PC-3 (cell line): ENCODE measurements at regions not wholly inside any gene's neighbourhood (a gene's known extent, or its start where the extent isn't known, plus 50 kb on each side); places are given as distances from the start of the nearest gene placed in this dataset.

ENCODE experiments used
- ATAC-seq: fragments of 200-7000 bp; cut with Tn5 transposase; 2 replicates; pipeline ENCODE4 v1.9.1; 2020; ENCODE audit warnings: mild to moderate bottlenecking, moderate library complexity
- BruUV-seq: library from RNA; stranded (reverse); fragments of 400-500 nt; replicated peaks from 2 replicates; lab custom pipeline; 2021; lab: Mats Ljungman, UMichigan
- CTCF ChIA-PET: fragments of 300-600 bp; sonication (Branson Sonifier 250); formaldehyde crosslinking; loops from one replicate; lab custom pipeline; 2022; ENCODE audit warnings: antibody characterized with exemption; lab: Charles Lee
- POLR2A ChIA-PET: fragments of 300-600 bp; sonication (Branson Sonifier 250); formaldehyde crosslinking; loops from one replicate; lab custom pipeline; 2022; ENCODE audit warnings: antibody characterized with exemption; ENCODE audit not compliant: unreplicated experiment; lab: Charles Lee
- DNase-seq: peaks from one replicate; pipeline ENCODE4 v3.0.0-alpha.2; 2015
- H2AFZ ChIP-seq: fragments of 300-600 bp; sonication (generic); 2 replicates; pipeline ENCODE4 v1.6.0; 2016; ENCODE audit warnings: antibody characterized with exemption, low read length
- H3F3A ChIP-seq: fragments of 300-600 bp; sonication (generic); one replicate; pipeline ENCODE4 v1.6.0; 2017; ENCODE audit warnings: antibody characterized with exemption, low read length, control low read depth, mild to moderate bottlenecking; ENCODE audit not compliant: unreplicated experiment
- H3K27ac ChIP-seq: fragments of 300-600 bp; sonication (generic); 2 replicates; pipeline ENCODE4 v1.5.1; 2016; ENCODE audit warnings: mild to moderate bottlenecking, low read length
- H3K27me3 ChIP-seq: fragments of 300-600 bp; sonication (generic); 2 replicates; pipeline ENCODE4 v1.6.1; 2016; ENCODE audit warnings: low read length, mixed read lengths
- H3K36me3 ChIP-seq: fragments of 300-600 bp; sonication (generic); 2 replicates; pipeline ENCODE4 v1.6.1; 2016; ENCODE audit warnings: low read depth, mixed run types, low read length, mixed read lengths
- H3K4me1 ChIP-seq: fragments of 300-600 bp; sonication (generic); 2 replicates; pipeline ENCODE4 v1.5.1; 2016; ENCODE audit warnings: low read length; ENCODE audit not compliant: insufficient read depth
- H3K4me2 ChIP-seq: fragments of 300-600 bp; sonication (generic); 2 replicates; pipeline ENCODE4 v1.6.0; 2016; ENCODE audit warnings: low read length
- H3K4me3 ChIP-seq: fragments of 300-600 bp; sonication (generic); 2 replicates; pipeline ENCODE4 v1.5.1; 2016; ENCODE audit warnings: mild to moderate bottlenecking, low read length, mixed read lengths
- H3K79me2 ChIP-seq: fragments of 300-600 bp; sonication (generic); 2 replicates; pipeline ENCODE4 v1.6.1; 2017; ENCODE audit warnings: low read length, mixed read lengths
- H3K9ac ChIP-seq: fragments of 300-600 bp; sonication (generic); 2 replicates; pipeline ENCODE4 v1.6.0; 2016; ENCODE audit warnings: mild to moderate bottlenecking, low read length
- H3K9me2 ChIP-seq: fragments of 300-600 bp; sonication (generic); replicated peaks from 2 replicates; pipeline ENCODE4 v1.6.1; 2016; ENCODE audit warnings: mixed run types, low read length, mixed read lengths
- H3K9me3 ChIP-seq: fragments of 300-600 bp; sonication (generic); 2 replicates; pipeline ENCODE4 v1.6.1; 2016; ENCODE audit warnings: low read length, mixed read lengths
- H4K20me1 ChIP-seq: fragments of 300-600 bp; sonication (generic); 2 replicates; pipeline ENCODE4 v1.6.1; 2016; ENCODE audit warnings: low read length, mixed read lengths
- EZH2 ChIP-seq: fragments of 300-600 bp; sonication (generic); IDR thresholded peaks from one replicate; pipeline ENCODE4 v1.6.1; 2017; ENCODE audit warnings: antibody characterized with exemption, mild to moderate bottlenecking, low read length; ENCODE audit not compliant: unreplicated experiment
- EZH2phosphoT487 ChIP-seq: fragments of 300-600 bp; sonication (generic); IDR thresholded peaks from 2 replicates; pipeline ENCODE4 v1.6.1; 2018; ENCODE audit warnings: mild to moderate bottlenecking, antibody characterized with exemption, low read length, borderline replicate concordance
- intact Hi-C: fragments of 100-400 bp; cut with micrococcal nuclease; formaldehyde crosslinking; loops from 2 replicates; pipeline ENCODE4 v1.9.0; 2023
- TF ChIP-seq, protein P1 (sequence below): fragments of 300-600 bp; sonication (generic); conservative IDR thresholded peaks from 2 replicates; pipeline ENCODE4 v1.5.1; 2017; ENCODE audit warnings: antibody characterized with exemption, low read depth, mild to moderate bottlenecking, low read length

DNA sequence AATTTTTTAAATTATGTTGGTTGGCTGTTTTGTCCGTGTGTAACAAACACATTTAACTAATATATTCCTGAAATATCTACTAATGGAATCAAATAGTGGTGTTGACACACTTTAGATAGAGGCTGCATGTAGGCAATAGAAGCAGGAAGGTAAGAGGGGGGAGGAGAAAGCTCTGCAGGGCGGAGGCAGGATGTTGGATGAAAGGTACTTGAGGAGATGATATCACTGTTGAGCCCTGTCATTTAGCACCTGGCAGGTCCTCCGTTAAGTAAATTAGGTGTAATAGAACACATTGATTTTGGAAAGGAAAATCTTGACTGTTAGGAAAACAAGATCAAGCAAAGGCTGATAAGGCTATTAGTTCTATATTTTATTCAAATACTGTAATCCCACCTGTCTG is 618.7 kb downstream of the PKHD1 start:
- Histone ChIP-seq H3K27ac (no peak overlapping the region), H3K9ac (no peak overlapping the region), H3K4me1 (peaks cover 23% of the 10 kb centered on the region), H3F3A (no peaks in the 10 kb centered on the region), H3K79me2 (no peaks in the 10 kb centered on the region), H2AFZ (no peak overlapping the region), H3K36me3 (no peaks in the 10 kb centered on the region), H3K27me3 (no peaks in the 10 kb centered on the region), H3K9me3 (no peaks in the 10 kb centered on the region), H3K4me2 (no peak overlapping the region), H3K9me2 (no peaks in the 10 kb centered on the region), H4K20me1 (no peaks in the 10 kb centered on the region), H3K4me3 (no peak overlapping the region)
- ChIA-PET POLR2A (no interaction called here), CTCF (no interaction called here)
- TF ChIP-seq EZH2phosphoT487 (no peak), EZH2 (no peak)
- TF ChIP-seq, protein P1, sequence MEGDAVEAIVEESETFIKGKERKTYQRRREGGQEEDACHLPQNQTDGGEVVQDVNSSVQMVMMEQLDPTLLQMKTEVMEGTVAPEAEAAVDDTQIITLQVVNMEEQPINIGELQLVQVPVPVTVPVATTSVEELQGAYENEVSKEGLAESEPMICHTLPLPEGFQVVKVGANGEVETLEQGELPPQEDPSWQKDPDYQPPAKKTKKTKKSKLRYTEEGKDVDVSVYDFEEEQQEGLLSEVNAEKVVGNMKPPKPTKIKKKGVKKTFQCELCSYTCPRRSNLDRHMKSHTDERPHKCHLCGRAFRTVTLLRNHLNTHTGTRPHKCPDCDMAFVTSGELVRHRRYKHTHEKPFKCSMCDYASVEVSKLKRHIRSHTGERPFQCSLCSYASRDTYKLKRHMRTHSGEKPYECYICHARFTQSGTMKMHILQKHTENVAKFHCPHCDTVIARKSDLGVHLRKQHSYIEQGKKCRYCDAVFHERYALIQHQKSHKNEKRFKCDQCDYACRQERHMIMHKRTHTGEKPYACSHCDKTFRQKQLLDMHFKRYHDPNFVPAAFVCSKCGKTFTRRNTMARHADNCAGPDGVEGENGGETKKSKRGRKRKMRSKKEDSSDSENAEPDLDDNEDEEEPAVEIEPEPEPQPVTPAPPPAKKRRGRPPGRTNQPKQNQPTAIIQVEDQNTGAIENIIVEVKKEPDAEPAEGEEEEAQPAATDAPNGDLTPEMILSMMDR, result no peak
- DNase-seq, result no peak
- intact Hi-C loops, result no loop called here
- no peak for ATAC-seq
- no TSS peak for BruUV-seq

DNA sequence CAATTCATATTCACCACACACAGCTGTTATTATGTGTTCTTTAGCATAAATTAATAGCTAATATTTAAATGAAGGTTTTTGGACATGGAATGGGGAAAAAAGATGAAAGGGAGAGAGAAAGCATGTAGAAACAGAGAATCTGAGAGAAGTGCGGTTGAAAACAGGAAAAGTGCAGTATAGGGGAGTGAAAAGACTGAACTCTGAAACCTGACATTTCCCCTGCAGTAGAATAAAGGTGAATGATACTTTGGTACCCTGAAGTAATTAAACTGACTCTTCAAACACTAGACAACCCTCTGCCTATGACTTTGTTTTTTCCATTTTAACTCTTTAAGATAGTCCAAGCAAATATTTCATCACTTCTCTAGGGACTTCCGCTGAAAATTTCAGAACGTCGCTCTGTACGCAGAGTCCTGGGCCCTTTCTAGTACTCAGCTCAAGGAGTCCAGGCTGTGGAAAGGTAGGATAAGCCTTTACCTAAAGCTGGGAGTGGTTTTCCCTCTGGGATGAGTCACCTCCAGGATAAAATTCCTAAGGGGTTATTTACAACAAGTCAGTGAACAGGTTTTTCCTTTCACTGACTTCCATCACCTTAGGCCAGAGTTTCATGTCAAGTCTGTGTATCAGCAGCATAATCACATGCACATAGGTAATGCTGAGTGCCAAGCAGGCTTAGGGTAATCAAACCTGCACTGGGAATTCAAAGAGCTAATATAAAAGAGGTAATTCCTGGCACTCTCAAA is 614.5 kb downstream of the PKHD1 start:
- Histone ChIP-seq H3K79me2 (no peaks in the 10 kb centered on the region), H3K9me2 (no peaks in the 10 kb centered on the region), H3K27ac (peak overlapping the region; percentile 67), H2AFZ (peak overlapping the region; percentile 36), H3K9ac (0 out of 2 replicates have a peak overlapping the region, but pooled peaks have one; percentile 22), H3K4me1 (peaks cover 36% of the 10 kb centered on the region), H3F3A (no peaks in the 10 kb centered on the region), H3K36me3 (no peaks in the 10 kb centered on the region), H3K4me3 (peak overlapping the region; percentile 35; the same call in 1 of the 2 replicates), H3K4me2 (peak overlapping the region; percentile 69), H3K9me3 (no peaks in the 10 kb centered on the region), H4K20me1 (no peaks in the 10 kb centered on the region), H3K27me3 (no peaks in the 10 kb centered on the region)
- DNase-seq (peak; percentile 95), ATAC-seq (peak; percentile 73)
- TF ChIP-seq, protein P1, result no peak
- ChIA-PET CTCF (no interaction called here), POLR2A (no interaction called here)
- intact Hi-C loops, result no loop called here
- BruUV-seq, result no TSS peak
